GM13977 (cell line): ENCODE measurements at regions not wholly inside any gene's neighbourhood (a gene's known extent, or its start where the extent isn't known, plus 50 kb on each side); places are given as distances from the start of the nearest gene placed in this dataset.
A peak's percentile ranks its signal among the peaks of the same experiment; 100 is the strongest.
"Not testable (repeated sequence)": the region's sequence is repeated elsewhere in the genome, so short reads cannot be mapped to it uniquely, and the experiment has no call there.

ENCODE experiments used
- DNase-seq: peaks from one replicate; pipeline ENCODE4 v3.0.0; 2012; ENCODE audit warnings: low spot score
- in situ Hi-C: fragments of 300-500 bp; cut with MboI; formaldehyde crosslinking; loops from one replicate; pipeline ENCODE4 v1.12.0; 2022; ENCODE audit warnings: low sequenced_read_pairs, low pct_unique_long_range_greater_than_20kb, mixed read lengths, inconsistent platforms; ENCODE audit not compliant: unreplicated experiment
- TF ChIP-seq, protein P1 (sequence below): IDR thresholded peaks from 2 replicates; pipeline ENCODE4 v1.5.1; 2012; ENCODE audit warnings: mild to moderate bottlenecking, control low read depth; ENCODE audit not compliant: insufficient read depth; ENCODE audit errors: extremely low read depth, missing control alignments

DNA sequence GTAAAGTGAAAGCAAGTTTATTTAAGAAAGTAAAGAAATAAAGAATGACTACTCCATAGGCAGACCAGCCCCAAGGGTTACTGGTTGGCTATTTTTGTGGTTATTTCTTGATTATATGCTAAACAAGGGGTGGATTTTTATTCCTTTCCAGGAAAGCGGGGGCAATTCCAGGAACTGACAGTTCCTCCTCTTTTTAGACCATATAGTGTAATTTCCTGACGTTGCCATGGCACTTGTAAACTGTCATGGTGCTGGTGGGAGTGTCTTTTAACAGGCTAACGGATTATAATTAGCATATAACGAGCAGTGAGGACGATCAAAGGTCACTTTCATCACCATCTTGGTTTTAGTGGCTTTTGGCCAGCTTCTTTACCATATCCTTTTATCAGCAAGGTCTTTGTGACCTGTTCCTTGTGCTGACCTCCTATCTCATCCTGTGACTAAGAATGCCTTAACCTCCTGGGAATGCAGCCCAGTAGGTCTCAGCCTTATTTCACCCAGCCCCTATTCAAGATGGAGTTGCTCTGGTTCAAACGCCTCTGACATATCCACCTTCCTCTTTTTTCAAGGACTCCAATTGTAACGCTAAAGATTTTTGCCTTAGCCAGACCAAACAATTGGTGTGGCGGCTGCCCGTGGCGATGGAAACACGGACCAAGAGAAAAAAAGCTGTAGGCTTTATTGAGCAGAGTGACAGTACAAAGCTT is 103.8 kb downstream of the FAM72B start:
- in situ Hi-C loops, DNase-seq: not testable (repeated sequence)

DNA sequence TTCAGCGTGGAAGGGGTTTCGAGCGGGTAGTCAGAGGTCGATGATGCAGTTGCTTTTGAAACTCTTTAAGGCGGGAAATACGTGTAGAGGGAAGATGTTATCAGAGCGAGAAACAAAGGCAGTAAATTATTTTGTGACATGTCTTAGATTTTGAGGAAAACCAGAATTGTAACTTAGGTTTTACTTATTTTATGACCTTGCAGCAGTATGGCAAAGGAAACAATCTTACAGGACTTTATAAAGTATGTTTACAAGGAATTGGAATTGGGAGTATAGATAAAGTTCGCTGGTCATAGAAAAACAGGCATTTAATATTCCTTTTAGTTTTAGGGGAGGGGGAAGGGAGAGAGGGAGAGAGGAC is 103.3 kb downstream of the FAM72B start:
- DNase-seq, in situ Hi-C loops: not testable (repeated sequence)

DNA sequence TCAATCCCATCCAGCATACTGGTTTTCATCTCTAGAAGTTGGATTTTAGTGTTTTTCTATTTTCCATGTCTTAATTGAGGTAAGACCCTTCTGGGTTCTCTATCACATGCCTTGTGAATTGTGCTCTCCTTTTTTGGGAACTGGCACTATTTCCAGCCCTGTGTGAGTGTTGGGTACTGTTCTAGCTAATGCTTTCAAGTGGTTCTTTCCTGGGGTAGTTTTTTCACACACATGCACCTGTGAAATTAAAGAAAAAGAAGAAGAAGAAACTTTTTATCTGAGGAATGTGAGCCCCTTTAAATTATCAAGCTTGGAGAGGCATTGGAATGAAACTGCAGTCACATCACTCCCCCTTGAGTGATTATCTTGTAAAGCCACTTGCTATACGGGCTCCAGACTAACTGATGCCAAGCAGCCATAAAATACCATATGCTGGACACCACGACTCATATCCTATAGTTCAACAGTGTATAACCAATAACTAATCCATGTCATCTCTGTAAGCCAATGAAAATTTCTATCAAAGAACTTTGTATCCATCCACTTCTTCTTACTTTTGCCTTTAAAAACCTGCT is 102.4 kb downstream of the FAM72B start:
- in situ Hi-C loops, DNase-seq: not testable (repeated sequence)

DNA sequence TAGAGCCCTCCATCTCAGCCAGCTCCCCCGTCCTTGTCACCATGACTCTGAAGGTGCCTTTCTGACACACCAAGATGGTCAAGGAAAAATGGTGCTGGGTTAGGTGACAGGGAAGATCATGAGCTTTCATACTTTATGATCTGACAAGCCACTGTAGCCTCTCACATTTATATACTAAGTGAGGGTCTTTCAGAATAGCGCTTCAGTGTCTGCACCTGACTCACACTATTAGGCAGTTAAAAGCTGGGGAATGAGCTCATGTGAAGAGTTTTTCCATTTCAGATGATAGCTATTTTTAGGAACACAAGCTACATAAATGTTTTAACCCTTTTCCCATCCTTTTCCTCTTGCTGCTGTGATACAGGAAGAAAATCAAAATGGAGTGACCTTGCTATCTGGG is 101.1 kb downstream of the FAM72B start:
- in situ Hi-C loops, DNase-seq: not testable (repeated sequence)

DNA sequence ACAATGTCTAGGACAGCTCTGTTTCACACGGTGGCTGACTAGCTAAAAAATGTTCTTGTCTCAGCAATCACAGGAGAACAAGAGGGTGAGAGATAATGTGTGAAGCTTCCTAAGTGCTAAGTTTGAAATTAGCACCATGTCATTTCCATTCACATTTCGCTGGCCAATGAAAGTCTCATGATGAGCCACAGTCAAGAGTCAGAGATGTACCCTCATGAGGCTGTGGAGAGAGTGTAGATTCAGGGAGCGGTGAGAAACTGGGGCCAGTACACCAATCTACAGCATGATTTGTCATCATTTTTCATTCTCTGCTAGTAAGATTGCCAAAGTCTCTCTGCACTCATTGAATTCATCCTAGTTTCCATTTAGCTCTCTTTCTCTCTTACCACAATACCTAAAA is 97.9 kb downstream of the FAM72B start:
- DNase-seq, in situ Hi-C loops: not testable (repeated sequence)

DNA sequence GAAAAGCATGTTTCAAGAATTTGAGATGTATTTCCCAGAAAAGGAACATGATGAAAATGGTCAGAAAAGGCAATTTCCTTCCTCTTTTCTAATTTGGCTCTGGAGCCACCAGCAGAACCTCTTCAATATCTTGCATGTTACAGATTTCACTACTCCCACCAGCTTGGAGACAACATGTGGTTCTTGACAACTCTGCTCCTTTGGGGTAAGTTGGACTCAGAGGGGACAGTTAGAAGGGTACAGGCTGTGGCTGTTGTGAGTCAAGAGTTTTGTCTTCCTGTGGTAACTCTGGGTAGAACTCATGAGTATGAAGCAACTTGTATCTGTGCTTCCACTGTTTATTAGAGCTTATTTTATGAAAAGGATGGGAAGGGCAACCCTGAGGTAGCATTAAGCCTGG is 96.9 kb downstream of the FAM72B start:
- in situ Hi-C loops: not testable (repeated sequence)

DNA sequence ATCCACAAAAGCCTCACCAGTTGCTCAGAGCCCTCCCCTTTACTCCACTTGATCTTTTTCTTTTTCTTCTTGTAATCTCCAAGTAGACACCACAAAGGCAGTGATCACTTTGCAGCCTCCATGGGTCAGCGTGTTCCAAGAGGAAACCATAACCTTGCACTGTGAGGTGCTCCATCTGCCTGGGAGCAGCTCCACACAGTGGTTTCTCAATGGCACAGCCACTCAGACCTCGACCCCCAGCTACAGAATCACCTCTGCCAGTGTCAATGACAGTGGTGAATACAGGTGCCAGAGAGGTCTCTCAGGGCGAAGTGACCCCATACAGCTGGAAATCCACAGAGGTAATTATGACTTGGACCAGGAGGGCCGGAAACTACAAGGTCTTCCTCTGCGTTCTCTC is 95.6 kb downstream of the FAM72B start:
- in situ Hi-C loops, DNase-seq: not testable (repeated sequence)

More for the DNA sequence above, 96.9 kb downstream of the FAM72B start:
- DNase-seq: not testable (repeated sequence)

DNA sequence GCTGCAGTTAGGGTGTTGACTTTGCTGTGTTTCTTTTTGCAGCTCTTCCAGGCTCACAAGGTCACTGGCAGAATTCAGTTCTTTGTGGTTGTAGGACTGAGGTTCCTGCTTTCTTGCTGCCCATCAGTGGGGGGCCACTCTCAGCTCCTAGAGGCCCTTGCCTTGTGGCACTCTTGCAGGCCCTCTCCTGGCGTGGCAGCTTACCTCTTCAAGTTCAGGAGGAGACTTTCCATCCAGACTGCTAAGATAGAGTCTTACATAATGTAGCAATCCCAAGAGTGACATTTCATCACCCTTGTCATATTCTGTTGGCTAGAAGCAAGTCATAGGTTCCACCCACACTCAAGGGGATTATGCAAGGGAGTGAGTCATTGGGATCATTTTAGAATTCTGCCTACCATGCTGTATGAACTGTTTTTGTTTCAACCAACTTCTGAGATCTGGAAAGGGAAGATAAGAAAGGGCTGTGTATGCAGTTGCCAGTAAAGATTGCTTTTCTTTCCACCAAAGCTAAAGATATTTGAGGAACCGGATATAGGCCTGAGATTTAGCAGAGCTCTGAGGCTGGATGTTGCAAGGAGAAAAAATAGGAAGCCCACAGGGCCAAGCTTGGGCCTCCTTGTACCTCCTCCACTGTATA is 91.7 kb downstream of the FAM72B start:
- DNase-seq, in situ Hi-C loops: not testable (repeated sequence)

DNA sequence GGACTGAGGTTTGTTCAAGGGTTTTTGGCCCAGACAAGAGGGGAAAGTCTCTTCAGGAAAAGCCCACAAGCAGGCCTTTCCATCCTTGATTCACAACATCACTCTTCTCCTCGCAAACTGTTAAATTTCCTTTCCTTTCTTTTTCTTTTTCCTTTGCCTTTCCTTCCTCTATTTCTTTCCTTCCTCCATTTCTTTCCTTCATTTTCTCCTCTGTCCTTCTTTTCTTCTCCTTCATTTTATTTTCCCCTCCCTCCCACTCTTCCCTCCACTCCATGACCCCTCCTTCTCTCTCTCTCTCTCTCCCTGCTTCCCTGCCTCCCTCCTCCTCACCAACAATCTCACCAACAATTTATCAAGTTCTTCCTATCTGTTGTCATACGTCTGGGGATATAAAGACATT is 89.1 kb downstream of the FAM72B start:
- in situ Hi-C loops, DNase-seq: not testable (repeated sequence)

DNA sequence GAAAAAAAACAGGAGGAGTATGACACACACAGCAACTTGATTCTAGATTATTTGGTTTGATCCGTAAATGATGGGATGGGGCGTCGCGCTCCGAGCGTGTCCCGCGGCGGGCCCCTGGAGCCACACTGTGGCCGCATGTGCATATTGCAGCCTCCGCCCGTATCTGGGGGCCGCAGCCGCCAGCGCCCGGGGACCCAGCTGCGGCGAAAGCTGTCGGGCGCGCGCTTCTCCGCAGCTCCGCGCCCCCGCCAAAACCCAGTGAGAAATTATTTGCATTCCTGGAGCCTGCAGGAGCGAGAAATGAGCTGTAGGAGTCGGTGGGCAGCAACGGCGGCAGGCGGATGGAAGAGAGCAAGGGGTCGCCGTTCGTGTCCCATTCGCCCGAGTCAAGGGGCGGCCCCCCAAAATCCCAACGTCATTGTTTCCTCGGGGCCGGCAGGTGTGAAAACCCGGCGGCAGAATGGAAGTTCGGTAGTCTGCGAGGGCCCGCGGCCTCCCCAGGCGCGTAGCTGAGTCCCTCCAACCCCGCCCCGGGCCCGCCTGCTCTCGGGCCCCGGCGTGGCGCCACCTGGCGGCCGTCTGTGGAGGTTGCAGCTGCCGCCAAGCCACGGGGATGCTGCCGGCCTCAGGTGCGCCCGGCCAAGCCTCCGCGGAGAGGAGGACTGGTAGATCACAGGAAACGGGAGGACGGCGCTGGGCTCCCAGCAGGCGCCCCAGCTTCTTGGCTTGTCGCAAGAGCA is 86.8 kb downstream of the FAM72B start:
- in situ Hi-C loops, DNase-seq: not testable (repeated sequence)
- TF ChIP-seq, protein P1, sequence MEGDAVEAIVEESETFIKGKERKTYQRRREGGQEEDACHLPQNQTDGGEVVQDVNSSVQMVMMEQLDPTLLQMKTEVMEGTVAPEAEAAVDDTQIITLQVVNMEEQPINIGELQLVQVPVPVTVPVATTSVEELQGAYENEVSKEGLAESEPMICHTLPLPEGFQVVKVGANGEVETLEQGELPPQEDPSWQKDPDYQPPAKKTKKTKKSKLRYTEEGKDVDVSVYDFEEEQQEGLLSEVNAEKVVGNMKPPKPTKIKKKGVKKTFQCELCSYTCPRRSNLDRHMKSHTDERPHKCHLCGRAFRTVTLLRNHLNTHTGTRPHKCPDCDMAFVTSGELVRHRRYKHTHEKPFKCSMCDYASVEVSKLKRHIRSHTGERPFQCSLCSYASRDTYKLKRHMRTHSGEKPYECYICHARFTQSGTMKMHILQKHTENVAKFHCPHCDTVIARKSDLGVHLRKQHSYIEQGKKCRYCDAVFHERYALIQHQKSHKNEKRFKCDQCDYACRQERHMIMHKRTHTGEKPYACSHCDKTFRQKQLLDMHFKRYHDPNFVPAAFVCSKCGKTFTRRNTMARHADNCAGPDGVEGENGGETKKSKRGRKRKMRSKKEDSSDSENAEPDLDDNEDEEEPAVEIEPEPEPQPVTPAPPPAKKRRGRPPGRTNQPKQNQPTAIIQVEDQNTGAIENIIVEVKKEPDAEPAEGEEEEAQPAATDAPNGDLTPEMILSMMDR: peak; percentile 79

DNA sequence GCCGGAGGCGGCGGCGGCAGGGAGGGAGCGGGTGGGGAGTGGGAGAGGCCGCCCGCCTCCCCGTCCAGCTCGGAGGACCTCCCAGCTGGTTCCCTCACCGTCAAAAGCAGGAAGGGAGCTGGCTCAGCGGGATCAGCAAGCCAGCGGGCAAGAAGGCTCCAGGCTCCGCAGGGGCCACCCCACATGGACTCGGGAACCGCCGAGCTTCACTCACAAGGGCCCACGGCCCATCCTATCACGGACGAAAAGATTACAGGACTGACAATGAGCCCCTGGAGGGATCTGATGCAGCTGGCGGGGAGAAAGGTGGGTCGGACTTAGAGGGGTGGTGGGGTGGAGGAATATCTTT is 86.3 kb downstream of the FAM72B start:
- in situ Hi-C loops, DNase-seq: not testable (repeated sequence)

DNA sequence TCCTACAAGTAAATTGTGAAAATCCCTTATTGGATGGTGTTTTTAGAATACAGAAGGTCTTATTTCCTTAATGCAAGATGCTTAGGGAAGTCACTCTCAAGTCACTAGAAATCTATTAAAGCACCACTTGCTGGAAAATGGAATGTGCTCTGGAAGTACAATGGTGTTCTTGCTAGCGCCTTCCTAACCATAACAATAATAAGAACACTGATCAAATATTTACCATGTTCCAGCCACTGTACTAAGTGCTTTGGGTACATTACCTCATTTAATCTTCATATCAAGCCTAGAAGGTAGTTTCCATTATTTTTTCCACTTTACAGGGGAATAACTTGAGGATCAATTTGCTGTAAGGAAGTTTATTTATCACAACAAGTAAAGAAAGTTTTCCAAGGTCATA is 75.1 kb downstream of the FAM72B start:
- DNase-seq, in situ Hi-C loops: not testable (repeated sequence)

DNA sequence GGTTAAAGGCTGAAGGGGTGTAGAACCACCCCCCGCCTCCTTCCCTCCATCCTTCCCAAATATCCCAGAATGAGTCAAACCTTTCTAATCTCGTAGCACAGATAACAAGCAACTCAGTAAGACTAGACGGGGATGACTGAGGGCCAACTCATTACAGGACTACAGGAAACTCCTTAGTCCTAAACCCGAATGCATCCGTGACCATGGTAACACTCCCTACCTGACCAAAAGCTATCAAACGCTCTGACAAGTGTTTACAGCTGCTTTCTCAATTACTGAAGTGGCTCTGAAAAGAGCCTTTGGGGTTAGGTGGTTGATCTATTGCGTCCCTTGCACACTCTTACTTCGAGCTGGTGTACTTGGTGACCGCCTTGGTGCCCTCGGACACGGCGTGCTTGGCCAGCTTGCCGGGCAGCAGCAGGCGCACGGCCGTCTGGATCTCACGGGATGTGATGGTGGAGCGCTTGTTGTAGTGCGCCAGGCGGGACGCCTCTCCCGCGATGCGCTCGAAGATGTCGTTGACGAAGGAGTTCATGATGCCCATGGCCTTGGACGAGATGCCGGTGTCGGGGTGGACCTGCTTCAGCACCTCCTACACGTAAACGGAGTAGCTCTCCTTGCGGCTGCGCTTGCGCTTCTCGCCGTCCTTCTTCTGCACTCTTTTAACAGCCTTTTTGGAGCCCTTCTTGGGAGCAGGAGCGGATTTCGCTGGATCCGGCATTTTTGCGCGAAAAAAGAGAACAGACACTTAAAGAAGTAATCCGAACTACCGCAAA is 67.4 kb downstream of the FAM72B start:
- DNase-seq, in situ Hi-C loops: not testable (repeated sequence)

DNA sequence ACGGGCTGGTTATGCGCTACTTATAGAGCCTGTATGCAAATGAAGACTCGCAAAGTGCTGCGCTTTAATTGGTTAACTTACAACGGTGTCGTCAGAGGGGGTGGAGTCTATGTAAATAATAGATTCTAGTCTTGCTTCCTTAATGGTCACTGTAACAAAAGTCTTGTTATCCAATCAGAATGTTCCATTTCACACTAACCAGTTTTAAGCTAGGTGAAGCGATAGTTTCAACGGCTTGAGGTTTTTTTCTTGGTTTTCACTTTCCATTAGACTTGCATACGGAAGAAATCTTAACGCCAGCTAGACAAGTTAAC is 66.9 kb downstream of the FAM72B start:
- DNase-seq, in situ Hi-C loops: not testable (repeated sequence)

DNA sequence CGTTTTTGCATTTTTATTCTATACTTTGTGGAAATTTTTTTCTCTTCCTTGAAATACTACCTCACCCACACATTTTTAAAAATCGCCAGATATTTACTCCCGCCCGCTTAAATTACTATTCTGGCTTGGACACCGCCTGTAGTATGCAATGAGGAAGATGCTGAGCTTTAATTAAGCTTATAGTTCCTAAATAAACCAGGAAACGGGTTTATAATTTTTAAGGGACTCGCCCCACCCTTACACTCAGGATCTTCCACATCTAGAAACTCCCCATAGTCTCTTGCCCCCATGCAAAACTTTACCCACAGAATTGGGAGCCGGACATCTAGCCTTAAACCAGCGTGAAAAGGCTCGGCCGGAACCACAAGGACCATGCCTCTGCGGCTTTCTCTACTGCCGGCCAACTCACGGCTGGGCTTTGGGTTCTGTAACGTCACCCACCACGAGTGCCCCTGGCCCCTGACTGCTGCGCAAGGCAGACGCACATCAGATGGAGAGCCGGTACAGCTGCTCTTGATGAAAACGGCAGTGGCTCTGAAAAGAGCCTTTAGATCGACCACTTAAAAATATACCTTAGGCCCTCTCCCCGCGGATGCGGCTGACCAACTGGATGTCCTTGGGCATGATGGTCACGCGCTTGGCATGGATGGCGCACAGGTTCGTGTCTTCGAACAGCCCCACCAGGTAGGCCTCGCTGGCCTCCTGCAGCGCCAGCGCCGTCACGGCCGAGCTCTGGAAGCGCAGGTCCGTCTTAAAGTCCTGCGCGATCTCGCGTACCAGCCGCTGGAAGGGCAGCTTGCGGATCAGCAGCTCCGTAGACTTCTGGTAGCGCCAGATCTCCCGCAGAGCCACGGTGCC is 66.3 kb downstream of the FAM72B start:
- DNase-seq, in situ Hi-C loops: not testable (repeated sequence)
